SH-SY5Y (cell line): ENCODE measurements at regions not wholly inside any gene's neighbourhood (a gene's known extent, or its start where the extent isn't known, plus 50 kb on each side); places are given as distances from the start of the nearest gene placed in this dataset.

Experiments used
- GATA2 ChIP-seq: IDR thresholded peaks from 2 replicates; pipeline ENCODE4 v1.6.1; 2011; ENCODE audit warnings: mild to moderate bottlenecking, low read depth, low read length
- GATA3 ChIP-seq: IDR thresholded peaks from 2 replicates; pipeline ENCODE4 v1.6.1; 2011; ENCODE audit warnings: low read depth, mild to moderate bottlenecking, low read length, moderate library complexity

GRCh38 chr4:58272311-58272710, 1162.1 kb upstream of the IGFBP7 start:
- TF ChIP-seq GATA3 (no peak), GATA2 (no peak)
